Keratinocyte (primary cell): ENCODE measurements at regions not wholly inside any gene's neighbourhood (a gene's known extent, or its start where the extent isn't known, plus 50 kb on each side); places are given as distances from the start of the nearest gene placed in this dataset.

Experiments used
- DNase-seq: peaks from one replicate; pipeline ENCODE4 v3.0.0-alpha.2; 2011; ENCODE audit warnings: low read depth, missing footprints, low spot score
- FAIRE-seq: peaks from 2 replicates; lab custom pipeline; 2011; peaks lifted over from hg19 to GRCh38; lab: Jason Lieb, UNC
- H2AFZ ChIP-seq: 2 replicates; pipeline ENCODE4 v1.6.0; 2012; ENCODE audit warnings: low read length, control low read depth, inconsistent platforms; ENCODE audit not compliant: control insufficient read depth
- H3K27ac ChIP-seq: 2 replicates; pipeline ENCODE4 v1.5.1; 2011; ENCODE audit warnings: low read length; ENCODE audit not compliant: control insufficient read depth, insufficient read depth
- H3K27me3 ChIP-seq: 3 replicates; pipeline ENCODE4 v1.6.0; 2011; ENCODE audit warnings: low read length; ENCODE audit not compliant: control insufficient read depth, insufficient read depth; ENCODE audit errors: extremely low read depth
- H3K36me3 ChIP-seq, 2 experiments: 2 replicates in 1 of 2; 3 replicates in 1 of 2; pipeline ENCODE4 v1.5.1; 2011; ENCODE audit warnings: low read length in 2 of 2, mild to moderate bottlenecking in 1 of 2; ENCODE audit not compliant: control insufficient read depth in 2 of 2, insufficient read depth in 2 of 2; ENCODE audit errors: extremely low read depth in 1 of 2
- H3K4me1 ChIP-seq: 3 replicates; pipeline ENCODE4 v1.5.1; 2011; ENCODE audit warnings: low read length; ENCODE audit not compliant: control insufficient read depth, insufficient read depth; ENCODE audit errors: extremely low read depth
- H3K4me2 ChIP-seq: 3 replicates; pipeline ENCODE4 v1.6.0; 2011; ENCODE audit warnings: low read depth, low read length; ENCODE audit not compliant: control insufficient read depth, insufficient read depth; ENCODE audit errors: extremely low read depth
- H3K4me3 ChIP-seq, 3 experiments: fragments of 200-600 bp in 1 of 3; sonication (generic) in 1 of 3; 2 replicates in 2 of 3; 3 replicates in 1 of 3; pipeline ENCODE4 v1.5.1; 2011 to 2016; ENCODE audit warnings: low read length in 3 of 3, mild to moderate bottlenecking in 3 of 3, control low read depth in 2 of 3, inconsistent platforms in 1 of 3, low read depth in 1 of 3, mixed read lengths in 1 of 3, mixed run types in 1 of 3, moderate library complexity in 1 of 3; ENCODE audit not compliant: control insufficient read depth in 2 of 3, insufficient read depth in 2 of 3; ENCODE audit errors: extremely low read depth in 1 of 3
- H3K79me2 ChIP-seq: 2 replicates; pipeline ENCODE4 v1.6.0; 2012; ENCODE audit warnings: low read length; ENCODE audit not compliant: control insufficient read depth, insufficient read depth
- H3K9ac ChIP-seq: 3 replicates; pipeline ENCODE4 v1.6.0; 2011; ENCODE audit warnings: low read length; ENCODE audit not compliant: control insufficient read depth, insufficient read depth; ENCODE audit errors: extremely low read depth
- H3K9me1 ChIP-seq: 3 replicates; pipeline ENCODE4 v1.6.0; 2011; ENCODE audit warnings: low read length; ENCODE audit not compliant: control insufficient read depth, insufficient read depth; ENCODE audit errors: extremely low read depth
- H3K9me3 ChIP-seq: 2 replicates; pipeline ENCODE4 v1.5.1; 2012; ENCODE audit warnings: low read depth, low read length; ENCODE audit not compliant: control insufficient read depth
- H4K20me1 ChIP-seq: 3 replicates; pipeline ENCODE4 v1.6.0; 2011; ENCODE audit warnings: low read length; ENCODE audit not compliant: control insufficient read depth, insufficient read depth; ENCODE audit errors: extremely low read depth
- EZH2 ChIP-seq: IDR thresholded peaks from one replicate; pipeline ENCODE4 v1.6.1; 2012; ENCODE audit warnings: inconsistent platforms, mild to moderate bottlenecking, low read length, moderate library complexity
- dilution Hi-C: fragments of 300-500 bp; cut with MboI; formaldehyde crosslinking; loops from one replicate; pipeline ENCODE4 v1.7.0; 2020; ENCODE audit warnings: low sequenced_read_pairs; ENCODE audit not compliant: extremely low pct_ligation_motif_present
- TF ChIP-seq, protein P1 (sequence below), 3 experiments: IDR thresholded peaks in 1 of 3; conservative IDR thresholded peaks in 1 of 3; optimal IDR thresholded peaks in 1 of 3; 2 replicates in 2 of 3; 3 replicates in 1 of 3; pipeline versions ENCODE3 to v1.5.1; 2011; ENCODE audit warnings: low read length in 3 of 3, mild to moderate bottlenecking in 3 of 3, moderate library complexity in 2 of 3, control low read depth in 1 of 3, inconsistent platforms in 1 of 3; ENCODE audit not compliant: insufficient read depth in 2 of 3; ENCODE audit errors: extremely low read depth in 1 of 3

DNA sequence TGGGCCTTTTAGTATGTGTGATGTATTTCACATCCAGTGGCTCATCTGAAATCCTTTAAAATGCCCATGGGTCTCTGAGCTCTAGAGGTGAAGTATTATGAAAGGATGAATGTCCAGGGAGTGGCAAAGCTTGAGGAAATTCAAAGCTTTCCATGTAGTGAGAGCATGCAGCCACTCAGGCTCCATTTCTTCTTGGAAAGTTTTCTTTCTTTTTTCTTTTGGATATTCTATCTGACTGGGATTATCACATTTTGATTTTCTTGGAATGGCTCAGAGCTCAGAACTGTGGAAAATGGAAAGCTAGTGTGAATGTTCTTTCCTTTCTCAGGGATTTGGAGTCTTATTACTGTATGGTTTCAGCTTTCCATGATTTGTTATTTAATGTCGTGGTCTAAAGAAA is 397.4 kb downstream of the CD109 start:
- Histone ChIP-seq H3K4me3 (no peak overlapping the region), H3K9me1 (no peaks in the 10 kb centered on the region), H3K9ac (no peak overlapping the region), H3K4me1 (no peaks in the 10 kb centered on the region), H3K36me3 (no peaks in the 10 kb centered on the region), H3K4me2 (no peak overlapping the region), H3K79me2 (no peaks in the 10 kb centered on the region), H2AFZ (no peak overlapping the region), H3K27me3 (no peaks in the 10 kb centered on the region), H4K20me1 (no peaks in the 10 kb centered on the region), H3K9me3 (no peaks in the 10 kb centered on the region), H3K27ac (no peak overlapping the region)
- no peak for TF ChIP-seq EZH2
- TF ChIP-seq, protein P1, sequence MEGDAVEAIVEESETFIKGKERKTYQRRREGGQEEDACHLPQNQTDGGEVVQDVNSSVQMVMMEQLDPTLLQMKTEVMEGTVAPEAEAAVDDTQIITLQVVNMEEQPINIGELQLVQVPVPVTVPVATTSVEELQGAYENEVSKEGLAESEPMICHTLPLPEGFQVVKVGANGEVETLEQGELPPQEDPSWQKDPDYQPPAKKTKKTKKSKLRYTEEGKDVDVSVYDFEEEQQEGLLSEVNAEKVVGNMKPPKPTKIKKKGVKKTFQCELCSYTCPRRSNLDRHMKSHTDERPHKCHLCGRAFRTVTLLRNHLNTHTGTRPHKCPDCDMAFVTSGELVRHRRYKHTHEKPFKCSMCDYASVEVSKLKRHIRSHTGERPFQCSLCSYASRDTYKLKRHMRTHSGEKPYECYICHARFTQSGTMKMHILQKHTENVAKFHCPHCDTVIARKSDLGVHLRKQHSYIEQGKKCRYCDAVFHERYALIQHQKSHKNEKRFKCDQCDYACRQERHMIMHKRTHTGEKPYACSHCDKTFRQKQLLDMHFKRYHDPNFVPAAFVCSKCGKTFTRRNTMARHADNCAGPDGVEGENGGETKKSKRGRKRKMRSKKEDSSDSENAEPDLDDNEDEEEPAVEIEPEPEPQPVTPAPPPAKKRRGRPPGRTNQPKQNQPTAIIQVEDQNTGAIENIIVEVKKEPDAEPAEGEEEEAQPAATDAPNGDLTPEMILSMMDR (optimal IDR thresholded peaks at IDR 0.05 in 1 of 3, IDR thresholded peaks at IDR 0.05 in 1 of 3, conservative IDR thresholded peaks at IDR 0.05 in 1 of 3; ENCODE audit: extremely low read depth in 1 of 3, insufficient read depth in 2 of 3, low read length in 3 of 3): no peak
- dilution Hi-C loops: no loop called here
- FAIRE-seq (no peak), DNase-seq (no peak)

DNA sequence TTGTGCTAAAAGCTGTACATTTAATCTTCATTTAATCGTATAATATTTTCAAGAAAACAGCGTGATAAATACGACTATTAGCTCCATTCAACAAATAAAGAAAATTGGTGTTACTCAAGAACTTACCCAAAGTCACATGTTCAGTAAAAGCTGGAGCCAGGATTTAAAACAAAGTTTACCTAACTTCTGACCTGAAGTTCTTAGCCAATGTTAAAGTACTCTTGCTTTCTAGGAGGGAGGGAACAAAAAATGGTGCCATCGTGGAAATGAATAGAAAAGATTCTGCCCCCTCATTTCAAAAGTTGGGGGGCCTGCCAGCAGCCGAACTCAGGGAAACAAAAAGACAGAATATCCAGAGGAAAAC is 395.8 kb downstream of the CD109 start:
- Histone ChIP-seq H3K27me3 (no peaks in the 10 kb centered on the region), H4K20me1 (no peaks in the 10 kb centered on the region), H3K79me2 (no peaks in the 10 kb centered on the region), H3K4me2 (no peak overlapping the region), H3K4me1 (no peaks in the 10 kb centered on the region), H3K4me3 (no peak overlapping the region), H3K9me1 (no peaks in the 10 kb centered on the region), H3K9me3 (no peaks in the 10 kb centered on the region), H3K9ac (no peak overlapping the region), H3K36me3 (no peaks in the 10 kb centered on the region), H3K27ac (no peak overlapping the region), H2AFZ (no peak overlapping the region)
- no peak for TF ChIP-seq EZH2
- TF ChIP-seq, protein P1 (optimal IDR thresholded peaks at IDR 0.05 in 1 of 3, IDR thresholded peaks at IDR 0.05 in 1 of 3, conservative IDR thresholded peaks at IDR 0.05 in 1 of 3; ENCODE audit: extremely low read depth in 1 of 3, insufficient read depth in 2 of 3, low read length in 3 of 3): no peak
- dilution Hi-C loops: no loop called here
- DNase-seq: no peak
- no peak for FAIRE-seq
